ENCODE measurements at regions not wholly inside any gene's neighbourhood (a gene's known extent, or its start where the extent isn't known, plus 50 kb on each side); places are given as distances from the start of the nearest gene placed in this dataset.
"Not testable (repeated sequence)": the region's sequence is repeated elsewhere in the genome, so short reads cannot be mapped to it uniquely, and the experiment has no call there.

DNA sequence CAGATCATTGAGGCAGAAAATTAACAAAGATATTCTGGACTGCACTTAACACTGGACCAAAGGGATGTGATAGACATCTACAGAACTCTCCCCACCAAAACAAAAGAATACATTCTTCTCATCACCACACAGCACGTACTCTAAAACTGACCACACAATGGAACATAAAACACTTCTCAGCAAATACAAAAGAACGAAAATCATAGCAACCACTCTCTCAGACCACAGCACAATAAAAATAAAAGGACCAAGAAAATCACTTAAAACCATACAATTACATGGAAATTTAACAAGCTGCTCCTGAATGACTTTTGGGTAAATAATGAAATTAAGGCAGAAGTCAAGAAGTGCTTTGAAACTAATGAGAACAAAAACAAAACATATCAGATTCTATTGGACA is 254.0 kb upstream of the STXBP6 start:
- no peaks in the 10 kb centered on the region for H3K4me1 Mint-ChIP-seq
- H3K36me3 Mint-ChIP-seq, result no peaks in the 10 kb centered on the region
- H3K27me3 Mint-ChIP-seq, result no peaks in the 10 kb centered on the region
- DNase-seq (no peak), ATAC-seq (no peak)
- H3K4me3 Mint-ChIP-seq, result no peak overlapping the region
- CTCF ChIA-PET, result no interaction called here
- no peak overlapping the region for H3K27ac Mint-ChIP-seq
- peaks cover 2% of the 10 kb centered on the region for H3K9me3 Mint-ChIP-seq (ENCODE audit: low read depth)

GRCh38 chr14:25298238-25298637 is 248.3 kb upstream of the STXBP6 start:
- no peak for DNase-seq
- no peaks in the 10 kb centered on the region for H3K36me3 Mint-ChIP-seq
- no peak overlapping the region for H3K4me3 Mint-ChIP-seq
- no peak for ATAC-seq
- CTCF ChIA-PET, result no interaction called here
- no peaks in the 10 kb centered on the region for H3K4me1 Mint-ChIP-seq
- H3K27ac Mint-ChIP-seq, result no peak overlapping the region
- H3K27me3 Mint-ChIP-seq, result no peaks in the 10 kb centered on the region
- H3K9me3 Mint-ChIP-seq (ENCODE audit: low read depth), result peaks cover 3% of the 10 kb centered on the region

GRCh38 chr14:25290154-25290553 is 240.2 kb upstream of the STXBP6 start:
- H3K4me1 Mint-ChIP-seq; H3K9me3 Mint-ChIP-seq (ENCODE audit: low read depth); CTCF ChIA-PET; H3K36me3 Mint-ChIP-seq; ATAC-seq; H3K27ac Mint-ChIP-seq; DNase-seq; H3K4me3 Mint-ChIP-seq; H3K27me3 Mint-ChIP-seq: not testable (repeated sequence)

- Mint-ChIP-seq H3K36me3 (no peaks in the 10 kb centered on the region), H3K27ac (no peak overlapping the region), H3K4me1 (no peaks in the 10 kb centered on the region), H3K9me3 (ENCODE audit: low read depth) (no peaks in the 10 kb centered on the region), H3K27me3 (no peaks in the 10 kb centered on the region), H3K4me3 (no peak overlapping the region)
- CTCF ChIA-PET, result no interaction called here
- DNase-seq (no peak), ATAC-seq (no peak)
Measured at GRCh38 chr14:25274529-25274928, 224.6 kb upstream of the STXBP6 start.

- no peaks in the 10 kb centered on the region for H3K9me3 Mint-ChIP-seq (ENCODE audit: low read depth)
- H3K36me3 Mint-ChIP-seq, result no peaks in the 10 kb centered on the region
- H3K4me3 Mint-ChIP-seq, result no peak overlapping the region
- no peak for ATAC-seq
- H3K27me3 Mint-ChIP-seq, result no peaks in the 10 kb centered on the region
- H3K4me1 Mint-ChIP-seq, result no peaks in the 10 kb centered on the region
- no peak overlapping the region for H3K27ac Mint-ChIP-seq
- CTCF ChIA-PET, result no interaction called here
- no peak for DNase-seq
Measured at GRCh38 chr14:25267186-25267585, 217.2 kb upstream of the STXBP6 start.

DNA sequence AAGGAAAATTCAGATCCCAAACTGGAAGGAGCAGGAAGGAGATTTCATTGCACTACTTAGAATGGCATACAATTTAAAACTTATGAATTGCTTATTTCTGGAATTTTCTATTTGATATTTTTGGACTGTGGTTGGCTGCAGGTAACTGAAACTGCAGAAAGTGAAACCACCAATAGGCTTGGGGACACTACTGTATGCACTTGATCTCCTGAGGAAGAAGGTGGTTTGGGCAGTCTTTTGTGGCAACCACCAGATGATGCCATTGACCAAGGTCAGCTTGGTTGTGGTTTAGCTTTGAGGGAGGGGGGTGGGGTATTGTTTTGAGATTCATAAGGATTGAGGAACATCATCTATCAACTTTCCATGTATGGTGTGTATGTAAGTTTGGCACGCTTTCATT is 209.5 kb upstream of the STXBP6 start:
- no peak overlapping the region for H3K27ac Mint-ChIP-seq
- no peak overlapping the region for H3K4me3 Mint-ChIP-seq
- ATAC-seq (no peak), DNase-seq (no peak)
- H3K4me1 Mint-ChIP-seq, result no peaks in the 10 kb centered on the region
- CTCF ChIA-PET, result no interaction called here
- H3K27me3 Mint-ChIP-seq, result no peaks in the 10 kb centered on the region
- H3K36me3 Mint-ChIP-seq, result no peaks in the 10 kb centered on the region
- no peaks in the 10 kb centered on the region for H3K9me3 Mint-ChIP-seq (ENCODE audit: low read depth)

DNA sequence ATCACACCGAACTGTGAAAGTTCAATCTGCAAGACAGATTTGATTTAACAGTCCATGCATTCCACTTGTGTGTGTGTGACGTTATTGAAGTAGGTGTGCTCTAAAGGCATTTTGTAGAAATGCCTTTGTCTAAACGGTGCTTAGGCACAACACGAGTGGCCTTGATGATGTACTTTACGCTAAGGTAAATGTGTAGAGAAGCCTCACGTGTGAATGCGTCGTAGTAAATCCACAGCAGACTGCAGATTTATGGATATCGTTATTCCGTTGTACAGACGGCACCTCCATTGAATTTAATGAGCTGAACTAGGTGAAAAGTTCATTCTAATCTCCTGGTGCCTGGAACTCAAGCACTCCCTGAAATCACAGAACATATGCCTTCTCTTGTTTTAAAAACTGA is 202.8 kb upstream of the STXBP6 start:
- Mint-ChIP-seq H3K4me1 (no peaks in the 10 kb centered on the region), H3K9me3 (ENCODE audit: low read depth) (no peaks in the 10 kb centered on the region), H3K27me3 (no peaks in the 10 kb centered on the region)

DNA sequence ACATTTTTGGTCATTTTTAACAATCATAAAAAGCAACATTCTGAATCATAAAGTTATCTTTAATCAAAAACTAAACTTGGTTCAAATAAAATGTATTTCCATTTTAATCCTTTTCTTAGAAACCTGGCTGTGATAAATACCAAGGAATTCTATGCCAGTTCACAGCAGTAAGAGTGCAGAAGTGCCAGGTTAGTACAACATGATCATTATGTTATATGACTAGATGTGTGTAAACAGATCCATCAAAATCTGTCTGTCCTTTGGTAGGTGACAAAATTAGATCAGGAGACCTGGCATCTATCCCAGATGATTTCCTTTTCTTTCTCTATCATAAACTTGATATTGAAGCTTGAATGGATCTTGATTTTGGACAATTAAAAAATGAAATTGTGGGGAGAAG is 200.6 kb upstream of the STXBP6 start:
- Mint-ChIP-seq H3K4me3 (no peak overlapping the region), H3K27ac (no peak overlapping the region), H3K9me3 (ENCODE audit: low read depth) (no peaks in the 10 kb centered on the region), H3K27me3 (no peaks in the 10 kb centered on the region), H3K4me1 (no peaks in the 10 kb centered on the region), H3K36me3 (no peaks in the 10 kb centered on the region)
- ATAC-seq (no peak), DNase-seq (no peak)
- CTCF ChIA-PET, result no interaction called here

More for the DNA sequence above, 202.8 kb upstream of the STXBP6 start:
- H3K27ac Mint-ChIP-seq, result no peak overlapping the region
- no peak overlapping the region for H3K4me3 Mint-ChIP-seq
- H3K36me3 Mint-ChIP-seq, result no peaks in the 10 kb centered on the region
- ATAC-seq (no peak), DNase-seq (no peak)
- CTCF ChIA-PET, result no interaction called here

- no peaks in the 10 kb centered on the region for H3K4me1 Mint-ChIP-seq
- no peak overlapping the region for H3K27ac Mint-ChIP-seq
- CTCF ChIA-PET, result no interaction called here
Measured at GRCh38 chr14:25247609-25248008, 197.7 kb upstream of the STXBP6 start.

GRCh38 chr14:25246751-25247150 is 196.8 kb upstream of the STXBP6 start:
- CTCF ChIA-PET, result no interaction called here
- DNase-seq, result no peak
- H3K9me3 Mint-ChIP-seq (ENCODE audit: low read depth), result no peaks in the 10 kb centered on the region
- H3K36me3 Mint-ChIP-seq, result no peaks in the 10 kb centered on the region
- H3K4me3 Mint-ChIP-seq, result no peak overlapping the region
- no peaks in the 10 kb centered on the region for H3K4me1 Mint-ChIP-seq
- H3K27ac Mint-ChIP-seq, result no peak overlapping the region
- no peak for ATAC-seq
- H3K27me3 Mint-ChIP-seq, result no peaks in the 10 kb centered on the region

More at GRCh38 chr14:25247609-25248008, 197.7 kb upstream of the STXBP6 start:
- ATAC-seq (no peak), DNase-seq (no peak)
- H3K9me3 Mint-ChIP-seq (ENCODE audit: low read depth), result no peaks in the 10 kb centered on the region
- no peak overlapping the region for H3K4me3 Mint-ChIP-seq
- H3K27me3 Mint-ChIP-seq, result no peaks in the 10 kb centered on the region
- no peaks in the 10 kb centered on the region for H3K36me3 Mint-ChIP-seq

- CTCF ChIA-PET, result no interaction called here
- no peak for DNase-seq
- Mint-ChIP-seq H3K4me1 (no peaks in the 10 kb centered on the region), H3K27ac (no peak overlapping the region), H3K27me3 (peaks cover 2% of the 10 kb centered on the region), H3K4me3 (no peak overlapping the region), H3K9me3 (ENCODE audit: low read depth) (no peaks in the 10 kb centered on the region), H3K36me3 (no peaks in the 10 kb centered on the region)
- no peak for ATAC-seq
Measured at GRCh38 chr14:25239170-25239569, 189.2 kb upstream of the STXBP6 start.

DNA sequence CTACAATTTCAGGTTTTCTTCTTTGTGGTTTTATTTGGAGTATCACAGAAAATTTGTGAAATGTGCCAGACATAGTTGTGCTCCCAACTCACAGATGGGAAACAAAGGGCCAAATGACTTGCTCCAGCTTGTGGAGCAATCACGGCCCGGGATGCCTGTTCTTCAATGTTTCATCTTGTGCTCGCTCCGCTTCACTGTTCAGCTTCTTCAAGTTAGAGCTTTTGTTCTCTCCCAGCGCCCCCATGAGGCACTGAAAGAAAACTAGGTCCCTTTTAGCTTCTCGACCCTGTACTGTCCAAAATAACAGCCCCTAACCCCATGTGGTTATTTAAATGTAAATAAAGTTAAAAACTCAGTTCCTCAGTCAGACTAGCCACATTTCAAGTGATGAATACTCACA is 187.9 kb upstream of the STXBP6 start:
- DNase-seq (no peak), ATAC-seq (no peak)
- Mint-ChIP-seq H3K4me3 (no peak overlapping the region), H3K36me3 (no peaks in the 10 kb centered on the region), H3K27ac (no peak overlapping the region), H3K9me3 (ENCODE audit: low read depth) (no peaks in the 10 kb centered on the region), H3K4me1 (no peaks in the 10 kb centered on the region), H3K27me3 (peaks cover 2% of the 10 kb centered on the region)
- CTCF ChIA-PET, result no interaction called here

DNA sequence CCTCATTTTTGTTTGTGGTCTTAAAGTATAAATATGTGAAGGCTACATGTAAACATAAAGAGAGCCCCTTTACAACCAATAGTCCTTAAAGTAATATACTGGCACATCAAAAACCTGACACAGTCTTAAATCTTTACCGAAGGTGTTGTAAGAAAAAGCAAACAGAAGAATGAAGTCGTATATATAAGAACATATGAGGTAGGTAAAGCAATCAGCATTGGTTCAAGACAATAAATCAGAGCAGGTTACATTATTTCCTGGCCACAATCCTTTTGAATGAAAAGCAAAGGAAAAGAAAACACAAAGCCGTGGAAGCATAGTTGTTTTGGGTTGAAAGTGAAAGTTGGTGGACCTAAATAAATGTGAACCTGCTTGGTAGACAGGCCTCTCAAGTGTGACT is 183.7 kb upstream of the STXBP6 start:
- H3K9me3 Mint-ChIP-seq (ENCODE audit: low read depth), result no peaks in the 10 kb centered on the region
- DNase-seq (no peak), ATAC-seq (no peak)
- H3K4me3 Mint-ChIP-seq, result no peak overlapping the region
- CTCF ChIA-PET, result no interaction called here
- no peaks in the 10 kb centered on the region for H3K27me3 Mint-ChIP-seq
- no peaks in the 10 kb centered on the region for H3K36me3 Mint-ChIP-seq
- H3K4me1 Mint-ChIP-seq, result no peaks in the 10 kb centered on the region
- no peak overlapping the region for H3K27ac Mint-ChIP-seq

DNA sequence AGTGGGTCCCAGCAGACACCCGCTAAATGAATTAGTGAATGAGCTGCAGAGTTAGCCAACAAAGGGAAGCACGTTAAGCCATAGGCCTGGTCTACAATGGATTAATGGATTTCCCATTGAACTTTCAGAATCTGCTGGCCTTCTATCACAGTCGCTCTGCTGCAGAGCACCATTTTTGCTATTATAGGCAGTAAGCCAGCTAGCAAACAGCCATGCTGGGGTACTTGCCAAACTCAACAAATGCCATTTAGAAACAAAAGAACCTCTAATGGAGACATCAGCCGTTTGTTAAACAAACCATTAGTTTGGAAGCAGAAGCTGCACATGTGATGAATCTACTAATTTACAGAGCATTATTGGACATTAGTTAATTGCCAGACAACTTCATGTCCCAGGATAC is 181.1 kb upstream of the STXBP6 start:
- DNase-seq, result no peak
- H3K27ac Mint-ChIP-seq, result no peak overlapping the region
- H3K4me1 Mint-ChIP-seq, result no peaks in the 10 kb centered on the region
- H3K4me3 Mint-ChIP-seq, result no peak overlapping the region
- ATAC-seq, result no peak
- CTCF ChIA-PET, result no interaction called here
- no peaks in the 10 kb centered on the region for H3K27me3 Mint-ChIP-seq
- H3K36me3 Mint-ChIP-seq, result no peaks in the 10 kb centered on the region
- no peaks in the 10 kb centered on the region for H3K9me3 Mint-ChIP-seq (ENCODE audit: low read depth)

GRCh38 chr14:25226214-25226613 is 176.3 kb upstream of the STXBP6 start:
- CTCF ChIA-PET, result no interaction called here
- Mint-ChIP-seq H3K9me3 (ENCODE audit: low read depth) (no peaks in the 10 kb centered on the region), H3K4me3 (no peak overlapping the region), H3K36me3 (no peaks in the 10 kb centered on the region), H3K4me1 (no peaks in the 10 kb centered on the region), H3K27ac (no peak overlapping the region), H3K27me3 (no peaks in the 10 kb centered on the region)
- no peak for DNase-seq
- ATAC-seq, result no peak
